MV-4-11 (cell line): ENCODE measurements at regions not wholly inside any gene's neighbourhood (a gene's known extent, or its start where the extent isn't known, plus 50 kb on each side); places are given as distances from the start of the nearest gene placed in this dataset.

Experiments
- DNase-seq: peaks from one replicate; lab custom pipeline; 2025; lab: John Stamatoyannopoulos, UW

DNA sequence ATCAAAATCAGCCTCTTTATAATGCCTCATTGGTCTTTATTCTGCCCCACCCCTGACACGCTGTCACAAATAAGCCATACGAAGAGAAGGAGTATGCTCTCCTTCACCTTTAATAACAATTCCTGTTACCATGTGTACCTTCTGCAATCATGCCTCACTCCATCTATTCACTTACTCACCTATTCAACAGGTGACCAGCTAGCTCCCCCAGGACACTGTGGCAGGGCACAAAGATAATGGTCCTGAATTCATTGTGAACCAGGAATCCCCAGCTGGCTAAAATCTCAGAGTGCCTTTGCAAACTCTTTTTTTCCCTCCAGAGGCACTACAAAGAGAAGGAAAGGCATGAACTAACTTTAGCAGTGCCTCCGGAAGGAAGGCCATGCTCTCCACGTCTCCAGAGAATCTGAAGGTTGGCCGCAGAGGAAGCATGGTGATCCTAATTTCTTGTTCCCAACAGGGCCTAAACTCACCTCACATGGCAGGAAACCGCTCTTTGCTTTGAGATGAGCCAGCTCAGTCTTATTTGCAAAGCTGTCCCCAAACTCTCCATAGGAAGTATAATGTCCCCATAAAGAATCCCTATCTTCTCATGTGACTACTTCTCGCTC is 590.3 kb downstream of the BUD13 start:
- no peak for DNase-seq

- no peak for DNase-seq
Observed at GRCh38 chr11:116180806-116181600, 591.8 kb downstream of the BUD13 start.

- DNase-seq = no peak
Observed at GRCh38 chr11:116179401-116179800, 593.4 kb downstream of the BUD13 start.

GRCh38 chr11:116177521-116178210 is 595.1 kb downstream of the BUD13 start:
- no peak for DNase-seq

- DNase-seq = no peak
Observed at GRCh38 chr11:116176484-116177005, 596.2 kb downstream of the BUD13 start.

DNA sequence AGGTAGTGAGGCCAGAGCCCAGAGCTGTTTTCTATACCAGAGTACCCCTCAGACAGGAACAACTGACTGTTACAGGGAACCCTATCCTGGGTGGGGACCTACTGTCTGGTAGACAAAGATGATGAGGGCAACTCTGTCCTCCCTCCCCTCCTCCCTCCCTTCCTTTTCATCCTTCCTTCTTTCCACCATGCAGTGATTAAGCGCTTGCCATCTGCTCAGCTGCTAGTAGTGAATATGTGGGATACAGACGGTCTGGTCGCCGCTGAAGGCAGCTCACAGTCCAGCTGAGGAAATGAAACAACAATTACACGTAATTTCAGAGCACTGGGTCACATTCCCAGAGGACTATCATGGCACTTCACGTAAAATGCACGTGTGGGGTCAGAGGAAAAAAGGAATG is 597.1 kb downstream of the BUD13 start:
- no peak for DNase-seq

DNA sequence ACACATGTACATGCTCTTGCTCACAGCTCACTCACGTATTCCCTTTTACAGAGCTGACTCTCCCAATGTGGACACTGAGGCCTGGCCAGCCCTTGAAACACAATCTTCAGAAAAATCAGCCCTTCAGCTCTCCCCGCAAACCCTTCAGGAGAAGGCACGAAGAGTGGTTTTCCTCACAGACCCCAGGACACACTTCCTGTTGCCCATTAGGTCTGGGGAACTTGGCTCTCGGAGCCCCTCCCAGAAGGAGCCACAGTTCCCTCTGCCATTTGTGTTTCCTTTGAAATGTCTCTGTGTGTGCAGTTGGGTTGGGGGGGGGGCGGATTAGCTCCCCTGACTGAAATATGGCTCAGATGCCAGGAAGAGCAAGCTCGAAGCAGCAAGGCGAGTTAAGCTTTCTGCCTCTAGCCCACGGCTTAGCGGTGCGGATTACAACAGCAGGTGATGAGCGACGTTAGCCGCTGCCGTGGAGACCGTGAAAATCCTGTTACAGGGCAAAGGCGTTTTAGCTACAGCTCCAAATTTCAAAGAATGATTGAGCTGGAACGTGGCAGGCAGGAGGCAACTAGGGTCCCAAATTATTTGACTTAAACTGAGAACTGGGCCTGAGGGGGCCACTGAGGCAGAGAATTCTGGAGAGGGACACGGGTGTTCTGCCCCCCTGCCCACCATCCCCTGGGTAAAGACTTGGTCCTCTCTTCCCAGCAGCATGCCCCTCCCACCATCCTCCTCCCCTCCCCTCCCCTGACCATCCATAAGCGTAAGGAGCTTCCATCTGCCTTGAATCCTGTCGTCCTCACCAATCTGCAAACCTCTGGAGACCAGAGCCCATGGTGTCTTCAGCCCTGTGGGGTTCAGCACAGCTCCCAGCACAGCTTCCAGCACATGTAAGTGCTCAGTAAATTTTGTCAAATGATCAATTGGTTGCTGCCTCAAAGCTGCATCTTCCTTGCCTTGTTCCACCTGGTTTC is 598.6 kb downstream of the BUD13 start:
- no peak for DNase-seq

- no peak for DNase-seq
Observed at GRCh38 chr11:116173506-116173905, 599.3 kb downstream of the BUD13 start.

DNA sequence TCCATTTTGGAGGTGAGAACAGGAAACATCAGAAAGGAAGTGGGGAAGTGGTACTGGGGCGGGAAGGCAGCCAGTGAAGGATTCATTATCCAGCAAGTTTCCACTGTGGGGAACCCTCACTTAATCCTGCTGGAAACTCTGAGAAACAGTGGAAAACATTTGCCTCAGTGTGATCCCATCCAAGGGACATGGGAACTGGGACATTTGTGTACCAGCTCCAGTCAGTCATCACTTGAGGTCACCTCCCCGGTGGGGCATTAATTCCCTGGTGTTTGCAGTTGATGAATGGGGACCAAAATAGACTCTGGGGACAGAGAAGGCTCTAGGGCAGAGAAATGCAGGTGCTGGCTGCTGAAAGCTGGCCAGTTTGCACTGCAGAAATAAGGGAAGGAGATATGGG is 599.9 kb downstream of the BUD13 start:
- no peak for DNase-seq

DNA sequence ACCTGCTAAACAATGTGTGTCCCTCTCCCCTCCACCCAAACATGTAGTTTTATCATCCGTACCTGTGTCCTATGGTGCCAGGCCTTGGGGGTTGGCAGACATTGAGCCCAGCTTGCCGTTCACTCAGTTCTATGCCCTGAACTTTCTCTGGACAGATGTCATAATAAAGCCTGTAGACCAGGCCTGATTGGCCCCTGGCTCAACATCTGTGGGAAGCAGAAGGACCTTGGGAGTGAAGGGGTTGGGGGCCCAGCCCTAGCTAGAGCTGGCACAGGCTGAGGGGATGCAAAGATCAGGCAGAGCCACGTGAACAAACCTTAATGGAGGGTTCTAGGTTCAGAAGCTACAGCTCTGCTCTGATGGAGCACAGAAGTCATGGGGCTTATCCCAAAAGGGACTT is 600.6 kb downstream of the BUD13 start:
- DNase-seq = no peak

GRCh38 chr11:116171271-116172140 is 601.3 kb downstream of the BUD13 start:
- DNase-seq = no peak

GRCh38 chr11:116170526-116171120 is 602.2 kb downstream of the BUD13 start:
- no peak for DNase-seq

DNA sequence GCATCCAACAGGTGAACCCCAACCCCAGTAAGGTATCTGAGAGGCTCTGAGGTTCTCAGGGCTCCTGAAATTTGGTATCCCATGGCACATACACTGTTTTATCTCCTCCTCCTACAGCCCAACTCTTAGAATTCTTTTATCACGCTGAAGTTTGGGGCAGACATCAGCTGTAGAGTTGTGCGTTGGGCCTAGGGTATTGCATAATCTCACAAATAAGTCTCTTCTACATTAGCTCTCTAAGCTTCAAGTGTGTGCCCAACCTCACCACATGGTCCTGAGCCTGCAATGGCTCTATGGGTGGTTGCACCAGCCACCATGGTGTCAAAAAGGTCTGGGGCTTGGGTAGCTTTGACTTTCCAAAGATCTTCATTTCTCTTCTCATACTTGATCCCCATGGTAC is 603.0 kb downstream of the BUD13 start:
- DNase-seq = no peak

GRCh38 chr11:116168459-116168787 is 604.4 kb downstream of the BUD13 start:
- DNase-seq = no peak

DNA sequence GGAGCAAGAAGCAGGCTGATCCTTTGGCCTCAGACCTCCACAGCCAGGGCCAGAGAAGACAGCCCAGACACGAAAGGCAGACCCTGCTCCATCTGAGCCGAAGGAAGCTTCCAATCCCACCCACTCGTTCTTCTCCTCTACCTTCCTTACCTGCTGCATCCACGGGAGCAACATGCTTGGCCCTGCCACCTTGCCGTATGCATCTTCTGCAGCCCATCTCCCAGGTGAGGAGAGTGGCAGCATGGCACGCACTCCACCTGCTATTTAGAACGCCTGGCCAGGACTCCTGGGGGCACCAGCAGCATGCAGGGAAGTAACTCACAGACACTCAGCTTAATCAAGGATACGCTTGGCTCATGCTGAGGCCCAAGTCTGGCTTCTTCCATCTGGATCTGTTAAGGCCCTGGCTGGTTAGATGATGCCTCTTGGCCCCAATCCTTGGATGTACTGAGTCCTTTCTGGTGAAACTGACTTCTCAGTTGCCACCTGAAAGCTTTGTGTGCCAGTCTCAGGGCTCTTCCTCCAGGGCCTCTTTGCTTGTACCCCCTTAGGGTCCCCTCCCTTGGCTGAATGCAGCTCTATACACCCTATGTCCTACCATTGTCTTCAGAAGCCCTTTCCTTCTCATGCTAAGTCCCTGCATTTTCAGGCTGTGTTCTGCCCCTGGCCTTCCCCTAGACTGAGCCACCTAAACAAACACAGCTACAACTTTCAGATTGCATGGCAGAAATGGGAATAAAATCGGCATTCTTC is 604.9 kb downstream of the BUD13 start:
- no peak for DNase-seq

DNA sequence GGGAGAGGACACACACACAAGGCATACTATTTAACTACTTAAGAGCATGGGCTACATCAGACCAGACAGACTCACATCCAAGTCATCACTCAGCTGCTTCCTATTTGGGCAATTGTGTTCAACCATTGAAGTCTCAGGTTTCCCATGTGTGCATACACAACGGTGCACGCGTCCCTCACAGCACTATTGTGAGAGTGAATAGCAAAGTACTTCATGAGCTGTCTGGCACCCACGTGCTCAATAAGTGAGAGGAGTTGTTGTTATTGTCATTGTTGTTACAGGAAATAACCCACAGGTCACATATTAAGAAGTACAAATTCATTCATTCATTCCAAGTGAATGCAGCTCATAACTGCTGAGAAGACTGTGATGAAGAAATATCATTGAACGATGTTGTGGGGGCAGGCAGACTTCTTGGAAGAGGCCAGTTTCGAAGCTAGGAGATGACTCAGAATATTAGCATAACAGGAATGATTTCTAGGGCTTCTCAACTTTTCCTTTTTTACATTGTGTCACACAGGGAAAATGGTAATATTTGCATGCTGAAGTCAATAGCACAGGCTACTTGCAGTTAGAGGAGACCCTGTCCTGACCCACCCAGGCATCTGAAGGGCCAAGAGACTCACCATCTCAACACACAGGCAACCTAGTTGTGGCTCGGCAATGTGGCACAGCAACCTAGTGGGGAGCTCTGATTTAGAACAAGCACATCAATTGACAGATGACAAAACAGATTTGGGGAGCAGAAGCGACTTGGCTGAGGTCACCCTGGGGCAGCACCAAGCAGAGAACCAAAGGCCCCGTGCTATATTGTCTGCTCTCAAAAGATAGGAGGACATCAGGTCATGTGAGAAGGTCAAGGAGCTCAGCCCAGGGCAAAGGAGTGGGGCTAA is 606.0 kb downstream of the BUD13 start:
- DNase-seq = no peak

GRCh38 chr11:116164843-116165242 is 607.9 kb downstream of the BUD13 start:
- DNase-seq = no peak

DNA sequence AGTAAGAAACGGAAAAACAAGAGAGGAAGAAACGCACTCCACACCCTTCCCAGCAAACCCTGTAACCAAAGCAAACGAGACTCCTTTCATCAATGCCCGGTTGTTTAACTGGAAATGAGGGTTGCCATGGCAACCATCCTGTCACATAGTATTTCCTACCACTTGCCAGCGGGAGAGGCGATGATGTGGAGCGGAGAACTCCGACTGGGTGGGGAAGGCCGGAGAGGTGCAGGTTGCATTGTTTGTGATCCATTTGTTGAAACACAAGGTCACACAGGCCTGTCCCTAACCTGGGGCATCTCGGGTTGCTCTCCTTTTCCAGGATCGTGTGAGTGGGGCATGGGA is 609.9 kb downstream of the BUD13 start:
- DNase-seq = no peak
